Astrocyte of the spinal cord (primary cell): ENCODE measurements at regions not wholly inside any gene's neighbourhood (a gene's known extent, or its start where the extent isn't known, plus 50 kb on each side); places are given as distances from the start of the nearest gene placed in this dataset.

Experiments used
- DNase-seq: peaks from one replicate; pipeline ENCODE4 v3.0.0; 2011; ENCODE audit warnings: low read depth, low spot score
- H3K4me3 ChIP-seq: 2 replicates; pipeline ENCODE4 v1.5.1; 2011; ENCODE audit warnings: low read depth, mild to moderate bottlenecking, low read length, moderate library complexity
- in situ Hi-C: cut with HindIII; loops from 2 replicates; pipeline ENCODE4 v1.10.0; 2017; ENCODE audit warnings: low sequenced_read_pairs
- TF ChIP-seq, protein P1 (sequence below): IDR thresholded peaks from 2 replicates; pipeline ENCODE4 v1.5.1; 2012; ENCODE audit warnings: low read depth, mild to moderate bottlenecking, low read length, inconsistent platforms

DNA sequence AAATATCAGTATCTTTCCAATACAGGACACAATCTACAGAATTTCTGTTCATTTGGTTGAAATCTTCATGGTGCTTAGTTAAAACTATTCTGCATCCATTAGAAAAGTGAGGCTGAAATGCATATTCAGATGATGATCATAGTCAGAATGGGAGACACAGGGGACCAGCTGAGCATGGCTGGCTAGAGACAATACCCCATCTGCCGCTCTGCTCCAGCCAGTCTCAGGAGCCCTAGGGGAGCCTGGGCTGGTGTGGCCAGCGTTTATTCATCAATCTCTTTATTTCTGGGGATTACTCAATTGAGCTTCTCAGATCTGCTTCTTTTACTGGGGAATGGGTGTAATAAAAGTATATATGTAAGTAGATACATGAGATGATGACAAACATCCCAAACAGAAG, 470.9 kb upstream of the CDIN1 start:
- TF ChIP-seq, protein P1, sequence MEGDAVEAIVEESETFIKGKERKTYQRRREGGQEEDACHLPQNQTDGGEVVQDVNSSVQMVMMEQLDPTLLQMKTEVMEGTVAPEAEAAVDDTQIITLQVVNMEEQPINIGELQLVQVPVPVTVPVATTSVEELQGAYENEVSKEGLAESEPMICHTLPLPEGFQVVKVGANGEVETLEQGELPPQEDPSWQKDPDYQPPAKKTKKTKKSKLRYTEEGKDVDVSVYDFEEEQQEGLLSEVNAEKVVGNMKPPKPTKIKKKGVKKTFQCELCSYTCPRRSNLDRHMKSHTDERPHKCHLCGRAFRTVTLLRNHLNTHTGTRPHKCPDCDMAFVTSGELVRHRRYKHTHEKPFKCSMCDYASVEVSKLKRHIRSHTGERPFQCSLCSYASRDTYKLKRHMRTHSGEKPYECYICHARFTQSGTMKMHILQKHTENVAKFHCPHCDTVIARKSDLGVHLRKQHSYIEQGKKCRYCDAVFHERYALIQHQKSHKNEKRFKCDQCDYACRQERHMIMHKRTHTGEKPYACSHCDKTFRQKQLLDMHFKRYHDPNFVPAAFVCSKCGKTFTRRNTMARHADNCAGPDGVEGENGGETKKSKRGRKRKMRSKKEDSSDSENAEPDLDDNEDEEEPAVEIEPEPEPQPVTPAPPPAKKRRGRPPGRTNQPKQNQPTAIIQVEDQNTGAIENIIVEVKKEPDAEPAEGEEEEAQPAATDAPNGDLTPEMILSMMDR = no peak
- H3K4me3 ChIP-seq = no peak overlapping the region
- in situ Hi-C loops = no loop called here
- no peak for DNase-seq

- in situ Hi-C loops = no loop called here
- peak; percentile 80 for DNase-seq
Observed at GRCh38 chr15:36109943-36110658, 469.3 kb upstream of the CDIN1 start.

GRCh38 chr15:36110659-36110993, 468.8 kb upstream of the CDIN1 start:
- TF ChIP-seq, protein P1 = no peak
- in situ Hi-C loops = no loop called here
- no peak overlapping the region for H3K4me3 ChIP-seq
- DNase-seq = no peak

More at GRCh38 chr15:36109943-36110658, 469.3 kb upstream of the CDIN1 start:
- no peak overlapping the region for H3K4me3 ChIP-seq
- TF ChIP-seq, protein P1 = no peak

DNA sequence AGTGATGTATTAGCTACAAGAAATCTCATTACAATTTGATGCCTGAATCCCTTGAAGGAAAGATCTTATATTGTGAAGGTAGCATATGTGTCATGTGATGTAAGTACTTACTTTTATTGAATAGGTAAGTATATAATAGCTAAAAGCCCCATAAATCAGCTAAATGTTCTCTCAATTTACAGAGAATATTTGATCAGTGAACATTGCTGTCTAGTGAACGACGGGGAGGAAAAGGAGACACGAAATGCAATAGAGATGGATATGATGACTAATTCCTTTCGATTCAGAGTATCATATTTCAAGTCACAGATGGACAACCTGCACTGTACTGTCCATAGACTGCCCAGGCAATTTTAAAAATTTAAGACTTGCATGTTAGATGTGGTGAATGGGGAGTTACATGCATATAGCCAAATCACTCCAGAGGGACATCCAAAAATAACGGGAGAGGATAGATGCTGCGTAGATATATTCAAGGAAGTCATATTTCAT, 462.1 kb upstream of the CDIN1 start:
- H3K4me3 ChIP-seq = no peak overlapping the region
- in situ Hi-C loops = no loop called here
- DNase-seq = no peak
- TF ChIP-seq, protein P1 = no peak

DNA sequence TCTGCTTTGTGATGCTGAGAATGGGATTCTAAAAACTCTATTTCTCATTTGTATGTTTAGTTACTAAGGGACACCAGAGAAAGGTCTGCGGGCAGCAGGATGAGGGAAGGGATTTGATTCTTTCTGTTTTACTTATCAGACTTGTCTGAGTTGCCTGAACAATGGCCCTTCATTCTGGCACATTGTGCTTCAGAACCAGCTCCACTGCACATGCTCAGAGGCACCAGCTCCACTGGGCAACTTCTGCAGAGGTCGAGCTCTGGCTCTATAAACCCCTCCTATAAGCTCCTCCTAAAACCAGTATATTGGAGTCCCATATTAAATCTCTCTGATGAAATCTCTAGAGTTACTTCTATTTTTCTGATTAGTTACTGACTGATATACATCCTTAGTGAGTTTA, 453.2 kb upstream of the CDIN1 start:
- in situ Hi-C loops = no loop called here
- DNase-seq = no peak
- no peak overlapping the region for H3K4me3 ChIP-seq
- TF ChIP-seq, protein P1 = no peak

DNA sequence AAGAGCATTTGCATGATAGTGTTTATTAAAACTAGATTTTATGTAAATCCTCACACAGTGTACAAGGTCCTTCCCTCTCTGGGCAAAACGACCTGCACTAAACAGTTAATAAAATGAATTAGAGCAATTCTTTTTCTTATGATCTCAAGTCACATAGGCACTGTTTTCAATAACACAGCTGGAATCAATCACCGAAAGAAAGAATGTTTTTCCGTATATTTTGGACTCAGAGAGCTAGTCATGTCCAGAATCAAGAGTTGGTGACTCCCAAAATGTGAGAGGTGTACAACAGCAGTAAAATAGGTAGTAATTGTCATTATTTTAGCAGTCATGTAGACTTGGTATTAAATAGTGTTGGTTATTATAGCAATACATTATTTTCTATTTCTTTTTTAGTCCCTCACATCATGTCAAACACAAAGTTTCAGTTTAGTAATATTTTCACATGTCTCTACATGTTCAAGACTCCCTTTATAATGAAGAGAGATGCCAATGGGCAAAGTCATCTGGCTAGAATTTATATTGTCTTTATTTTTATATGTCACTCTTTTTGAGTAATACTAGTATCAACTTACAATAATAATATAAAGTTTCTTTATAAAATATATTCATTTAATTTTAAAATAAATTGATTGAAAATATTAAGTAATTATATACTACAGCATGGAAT, 448.6 kb upstream of the CDIN1 start:
- in situ Hi-C loops = no loop called here

More for the DNA sequence above, 448.6 kb upstream of the CDIN1 start:
- TF ChIP-seq, protein P1 = no peak
- DNase-seq = no peak
- no peak overlapping the region for H3K4me3 ChIP-seq
